ENCODE measurements at regions not wholly inside any gene's neighbourhood (a gene's known extent, or its start where the extent isn't known, plus 50 kb on each side); places are given as distances from the start of the nearest gene placed in this dataset.
"Not testable (repeated sequence)": the region's sequence is repeated elsewhere in the genome, so short reads cannot be mapped to it uniquely, and the experiment has no call there.

DNA sequence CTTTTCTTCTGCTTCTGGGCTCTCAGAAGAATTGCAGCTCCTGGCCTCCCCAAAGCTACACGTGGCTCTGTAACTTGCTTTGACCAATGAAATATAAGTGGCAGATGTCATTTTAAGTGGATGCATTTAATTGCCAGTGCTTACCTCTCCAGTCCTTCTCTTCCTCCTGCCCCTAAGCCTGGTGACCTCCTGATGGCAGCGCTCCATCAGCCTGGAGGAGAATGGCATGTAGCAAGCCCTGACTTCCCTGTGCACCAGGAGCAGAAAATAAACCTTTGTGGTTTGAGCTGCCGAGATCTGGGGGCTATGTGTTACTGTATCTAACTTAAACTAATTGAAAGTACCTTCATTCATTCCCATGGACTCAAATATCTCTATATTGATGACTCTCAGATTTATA, 304.7 kb upstream of the CHRNA7 start:
- intact Hi-C loops (cut with micrococcal nuclease); ATAC-seq; H4K20me1 ChIP-seq (ENCODE audit: low read length); H3K36me3 ChIP-seq (ENCODE audit: low read depth, low read length); CTCF ChIA-PET; H3K4me1 ChIP-seq (ENCODE audit: insufficient read depth, low read length); H3K9me2 ChIP-seq (replicated peaks; ENCODE audit: low read length); H3K4me2 ChIP-seq (ENCODE audit: low read length); H2AFZ ChIP-seq (ENCODE audit: low read length); POLR2A ChIA-PET (ENCODE audit: unreplicated experiment); H3K27me3 ChIP-seq (ENCODE audit: low read length); H3K79me2 ChIP-seq (ENCODE audit: low read length); H3K4me3 ChIP-seq (ENCODE audit: low read length); H3K27ac ChIP-seq (ENCODE audit: low read length); H3K9ac ChIP-seq (ENCODE audit: low read length); BruUV-seq (replicated peaks); DNase-seq; H3K9me3 ChIP-seq (ENCODE audit: low read length); H3F3A ChIP-seq (ENCODE audit: low read length, unreplicated experiment): not testable (repeated sequence)

DNA sequence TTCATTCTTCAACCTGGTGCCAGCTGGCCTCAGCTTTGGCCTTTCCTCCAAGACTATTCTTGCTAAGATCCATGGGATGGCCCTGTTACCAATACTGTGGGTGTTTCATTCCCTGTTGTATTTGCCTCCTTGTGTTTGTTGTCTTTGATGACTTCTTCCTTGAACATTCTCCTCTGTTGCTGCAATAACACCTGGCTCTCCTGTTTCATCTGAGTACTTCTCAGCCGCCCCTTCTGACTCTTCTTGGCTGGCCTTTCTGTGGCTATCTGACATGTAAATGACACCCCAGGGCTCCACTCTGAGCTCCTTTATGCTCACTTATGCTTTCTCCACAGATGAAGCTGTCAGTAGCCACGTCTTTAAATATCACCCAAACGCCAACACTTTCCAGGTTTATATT, 302.7 kb upstream of the CHRNA7 start:
- Histone ChIP-seq H3K4me1 (ENCODE audit: insufficient read depth, low read length) (no peaks in the 10 kb centered on the region), H3K9me3 (ENCODE audit: low read length) (no peaks in the 10 kb centered on the region), H3F3A (ENCODE audit: low read length, unreplicated experiment) (no peaks in the 10 kb centered on the region), H3K27ac (ENCODE audit: low read length) (no peak overlapping the region), H2AFZ (ENCODE audit: low read length) (no peak overlapping the region), H3K27me3 (ENCODE audit: low read length) (no peaks in the 10 kb centered on the region), H3K4me2 (ENCODE audit: low read length) (no peak overlapping the region), H4K20me1 (ENCODE audit: low read length) (no peaks in the 10 kb centered on the region), H3K4me3 (ENCODE audit: low read length) (no peak overlapping the region), H3K79me2 (ENCODE audit: low read length) (no peaks in the 10 kb centered on the region), H3K36me3 (ENCODE audit: low read depth, low read length) (no peaks in the 10 kb centered on the region), H3K9ac (ENCODE audit: low read length) (no peak overlapping the region), H3K9me2 (replicated peaks; ENCODE audit: low read length) (no peaks in the 10 kb centered on the region)
- POLR2A ChIA-PET (ENCODE audit: unreplicated experiment): no interaction called here
- ATAC-seq (no peak), DNase-seq (no peak)
- BruUV-seq (replicated peaks): no TSS peak
- CTCF ChIA-PET: no interaction called here
- intact Hi-C loops (cut with micrococcal nuclease): no loop called here
- TF ChIP-seq EZH2phosphoT487 (IDR thresholded peaks at IDR 0.05; ENCODE audit: borderline replicate concordance, low read length) (no peak), EZH2 (IDR thresholded peaks at IDR 0.05; ENCODE audit: low read length, unreplicated experiment) (no peak), CTCF (conservative IDR thresholded peaks at IDR 0.05; ENCODE audit: low read depth, low read length) (no peak)

GRCh38 chr15:31732726-31733125, 297.6 kb upstream of the CHRNA7 start:
- H3F3A ChIP-seq (ENCODE audit: low read length, unreplicated experiment): no peaks in the 10 kb centered on the region
- BruUV-seq (replicated peaks): no TSS peak
- ATAC-seq: no peak
- 0 out of 2 replicates have a peak, but pooled peaks cover 7% of the 10 kb centered on the region for H3K27me3 ChIP-seq (ENCODE audit: low read length)
- H3K4me3 ChIP-seq (ENCODE audit: low read length): no peak overlapping the region
- no peaks in the 10 kb centered on the region for H3K9me2 ChIP-seq (replicated peaks; ENCODE audit: low read length)
- no peak overlapping the region for H3K9ac ChIP-seq (ENCODE audit: low read length)
- H3K4me1 ChIP-seq (ENCODE audit: insufficient read depth, low read length): no peaks in the 10 kb centered on the region
- no peak for TF ChIP-seq CTCF (conservative IDR thresholded peaks at IDR 0.05; ENCODE audit: low read depth, low read length)
- no peaks in the 10 kb centered on the region for H3K9me3 ChIP-seq (ENCODE audit: low read length)
- ChIA-PET CTCF (no interaction called here), POLR2A (ENCODE audit: unreplicated experiment) (no interaction called here)
- H3K4me2 ChIP-seq (ENCODE audit: low read length): no peak overlapping the region
- no peaks in the 10 kb centered on the region for H3K36me3 ChIP-seq (ENCODE audit: low read depth, low read length)
- DNase-seq: no peak
- no peaks in the 10 kb centered on the region for H4K20me1 ChIP-seq (ENCODE audit: low read length)
- intact Hi-C loops (cut with micrococcal nuclease): no loop called here
- no peak overlapping the region for H3K27ac ChIP-seq (ENCODE audit: low read length)
- no peaks in the 10 kb centered on the region for H3K79me2 ChIP-seq (ENCODE audit: low read length)
- no peak overlapping the region for H2AFZ ChIP-seq (ENCODE audit: low read length)

Data from PC-3 (cell line).